ENCODE measurements at regions not wholly inside any gene's neighbourhood (a gene's known extent, or its start where the extent isn't known, plus 50 kb on each side); places are given as distances from the start of the nearest gene placed in this dataset.

DNA sequence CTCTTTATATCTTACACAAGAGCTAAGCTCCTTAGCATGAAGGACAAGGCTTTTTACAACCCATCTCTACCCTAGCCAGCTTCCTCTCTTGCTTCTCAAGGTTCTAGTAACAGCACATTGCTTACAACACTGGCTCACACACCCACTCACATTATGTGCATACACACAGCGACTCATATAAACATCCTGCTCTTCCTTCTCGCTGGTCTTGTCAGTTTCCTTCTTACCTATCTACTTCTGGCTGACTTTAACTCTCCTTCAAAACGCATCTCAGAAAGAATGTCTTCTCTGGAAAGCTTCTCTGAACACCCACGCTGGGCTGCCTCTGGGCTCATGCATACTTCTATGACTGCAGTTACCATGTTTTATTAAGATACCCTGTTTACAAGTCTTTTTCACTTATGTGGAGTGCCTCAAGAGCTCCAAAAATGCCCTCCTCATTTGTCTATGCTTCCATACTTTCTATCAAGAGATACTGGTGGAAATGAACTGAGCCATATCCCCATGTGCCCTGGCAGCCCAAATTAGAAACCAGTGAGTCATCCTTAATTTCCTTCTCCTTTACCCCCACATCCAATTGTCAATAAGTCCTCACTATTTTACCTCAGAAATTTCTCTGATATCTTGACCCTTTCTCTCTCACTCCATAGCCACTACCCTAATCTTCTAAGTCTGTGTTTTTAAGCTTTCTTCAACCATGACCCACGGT lies 126.9 kb upstream of the KRAS start:
- ChIA-PET CTCF (no interaction called here), POLR2A (ENCODE audit: unreplicated experiment) (interaction anchor here (0.6 kb wide), 1 partner anchor 101 kb away, joined by 3 read pairs; no protein-coding TSS in a partner anchor)
- no peak overlapping the region for H3K27ac ChIP-seq
- H3K27me3 ChIP-seq (ENCODE audit: insufficient read depth, low read depth), result no peaks in the 10 kb centered on the region
- H3K4me1 ChIP-seq (replicated peaks; ENCODE audit: insufficient read depth), result no peaks in the 10 kb centered on the region
- no peaks in the 10 kb centered on the region for H3K79me2 ChIP-seq (ENCODE audit: low read depth)
- DNase-seq, result no peak
- no peaks in the 10 kb centered on the region for H4K20me1 ChIP-seq (ENCODE audit: insufficient read depth)
- TF ChIP-seq, protein P1, sequence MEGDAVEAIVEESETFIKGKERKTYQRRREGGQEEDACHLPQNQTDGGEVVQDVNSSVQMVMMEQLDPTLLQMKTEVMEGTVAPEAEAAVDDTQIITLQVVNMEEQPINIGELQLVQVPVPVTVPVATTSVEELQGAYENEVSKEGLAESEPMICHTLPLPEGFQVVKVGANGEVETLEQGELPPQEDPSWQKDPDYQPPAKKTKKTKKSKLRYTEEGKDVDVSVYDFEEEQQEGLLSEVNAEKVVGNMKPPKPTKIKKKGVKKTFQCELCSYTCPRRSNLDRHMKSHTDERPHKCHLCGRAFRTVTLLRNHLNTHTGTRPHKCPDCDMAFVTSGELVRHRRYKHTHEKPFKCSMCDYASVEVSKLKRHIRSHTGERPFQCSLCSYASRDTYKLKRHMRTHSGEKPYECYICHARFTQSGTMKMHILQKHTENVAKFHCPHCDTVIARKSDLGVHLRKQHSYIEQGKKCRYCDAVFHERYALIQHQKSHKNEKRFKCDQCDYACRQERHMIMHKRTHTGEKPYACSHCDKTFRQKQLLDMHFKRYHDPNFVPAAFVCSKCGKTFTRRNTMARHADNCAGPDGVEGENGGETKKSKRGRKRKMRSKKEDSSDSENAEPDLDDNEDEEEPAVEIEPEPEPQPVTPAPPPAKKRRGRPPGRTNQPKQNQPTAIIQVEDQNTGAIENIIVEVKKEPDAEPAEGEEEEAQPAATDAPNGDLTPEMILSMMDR (conservative IDR thresholded peaks at IDR 0.05), result no peak
- no peak for TF ChIP-seq EZH2 (IDR thresholded peaks at IDR 0.05; ENCODE audit: low read depth)
- BruUV-seq (replicated peaks), result no TSS peak
- H3K36me3 ChIP-seq (ENCODE audit: low read depth), result no peaks in the 10 kb centered on the region
- no peaks in the 10 kb centered on the region for H3K9me2 ChIP-seq (ENCODE audit: insufficient read depth)
- no peak overlapping the region for H2AFZ ChIP-seq
- intact Hi-C loops (cut with micrococcal nuclease; ENCODE audit: unreplicated experiment), result no loop called here
- H3K9me3 ChIP-seq (ENCODE audit: insufficient read depth, low read depth), result no peaks in the 10 kb centered on the region
- no peak overlapping the region for H3K4me2 ChIP-seq
- no peak overlapping the region for H3K4me3 ChIP-seq
- no peaks in the 10 kb centered on the region for H3F3A ChIP-seq (ENCODE audit: insufficient read depth, low read depth)

GRCh38 chr12:25376985-25377384 lies 126.3 kb upstream of the KRAS start:
- Histone ChIP-seq H3K36me3 (ENCODE audit: low read depth) (no peaks in the 10 kb centered on the region), H4K20me1 (ENCODE audit: insufficient read depth) (no peaks in the 10 kb centered on the region), H3K4me1 (replicated peaks; ENCODE audit: insufficient read depth) (no peaks in the 10 kb centered on the region), H3K27me3 (ENCODE audit: insufficient read depth, low read depth) (no peaks in the 10 kb centered on the region), H3K4me2 (no peak overlapping the region), H3K27ac (no peak overlapping the region), H3F3A (ENCODE audit: insufficient read depth, low read depth) (no peaks in the 10 kb centered on the region), H3K79me2 (ENCODE audit: low read depth) (no peaks in the 10 kb centered on the region), H3K9me3 (ENCODE audit: insufficient read depth, low read depth) (no peaks in the 10 kb centered on the region), H3K9me2 (ENCODE audit: insufficient read depth) (no peaks in the 10 kb centered on the region), H2AFZ (no peak overlapping the region), H3K4me3 (no peak overlapping the region)
- no peak for DNase-seq
- TF ChIP-seq, protein P1 (conservative IDR thresholded peaks at IDR 0.05), result no peak
- TF ChIP-seq EZH2 (IDR thresholded peaks at IDR 0.05; ENCODE audit: low read depth), result no peak
- BruUV-seq (replicated peaks), result no TSS peak
- intact Hi-C loops (cut with micrococcal nuclease; ENCODE audit: unreplicated experiment), result no loop called here
- ChIA-PET CTCF (no interaction called here), POLR2A (ENCODE audit: unreplicated experiment) (no interaction called here)

DNA sequence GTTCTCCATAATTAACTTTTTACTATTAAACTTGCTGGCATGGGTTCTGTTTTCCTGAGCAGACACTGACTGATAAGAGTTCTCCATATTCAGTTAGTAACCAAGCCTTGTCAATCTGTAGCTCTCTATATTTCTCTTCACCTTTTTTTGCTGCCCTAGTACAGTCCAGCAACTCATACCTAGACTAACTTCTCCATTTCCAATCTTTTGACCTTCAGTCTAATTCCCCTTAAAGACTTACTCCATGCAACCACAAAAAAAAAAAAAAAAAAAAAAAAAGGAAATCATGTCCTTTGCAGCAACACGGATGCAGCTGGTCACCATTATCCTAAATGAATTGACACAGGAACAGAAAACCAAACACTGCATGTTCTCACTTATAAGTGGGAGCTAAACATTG lies 125.7 kb upstream of the KRAS start:
- TF ChIP-seq, protein P1 (conservative IDR thresholded peaks at IDR 0.05), result no peak
- TF ChIP-seq EZH2 (IDR thresholded peaks at IDR 0.05; ENCODE audit: low read depth), result no peak
- DNase-seq, result no peak
- intact Hi-C loops (cut with micrococcal nuclease; ENCODE audit: unreplicated experiment), result no loop called here
- no peak overlapping the region for H3K27ac ChIP-seq
- no peaks in the 10 kb centered on the region for H3K4me1 ChIP-seq (replicated peaks; ENCODE audit: insufficient read depth)
- no peaks in the 10 kb centered on the region for H3K27me3 ChIP-seq (ENCODE audit: insufficient read depth, low read depth)
- no peaks in the 10 kb centered on the region for H3K36me3 ChIP-seq (ENCODE audit: low read depth)
- H3K4me2 ChIP-seq, result no peak overlapping the region
- ChIA-PET POLR2A (ENCODE audit: unreplicated experiment) (no interaction called here), CTCF (no interaction called here)
- no TSS peak for BruUV-seq (replicated peaks)
- H3K4me3 ChIP-seq, result no peak overlapping the region
- no peaks in the 10 kb centered on the region for H3F3A ChIP-seq (ENCODE audit: insufficient read depth, low read depth)
- H2AFZ ChIP-seq, result no peak overlapping the region
- no peaks in the 10 kb centered on the region for H3K9me2 ChIP-seq (ENCODE audit: insufficient read depth)
- no peaks in the 10 kb centered on the region for H3K79me2 ChIP-seq (ENCODE audit: low read depth)
- H4K20me1 ChIP-seq (ENCODE audit: insufficient read depth), result no peaks in the 10 kb centered on the region
- H3K9me3 ChIP-seq (ENCODE audit: insufficient read depth, low read depth), result no peaks in the 10 kb centered on the region

Measured in PC-9 (cell line).